HCT116 (cell line): ENCODE measurements at regions not wholly inside any gene's neighbourhood (a gene's known extent, or its start where the extent isn't known, plus 50 kb on each side); places are given as distances from the start of the nearest gene placed in this dataset.

Experiments
- ATAC-seq: fragments of 200-7000 bp; cut with Tn5 transposase; 2 replicates; pipeline ENCODE4 v1.9.1; 2020; ENCODE audit warnings: mild to moderate bottlenecking, moderate library complexity
- BruUV-seq: library from RNA; stranded (reverse); fragments of 400-500 nt; replicated peaks from 2 replicates; lab custom pipeline; 2021; lab: Mats Ljungman, UMichigan
- CTCF ChIA-PET: fragments of 300-600 bp; sonication (Branson Sonifier 250); formaldehyde crosslinking; loops from one replicate; lab custom pipeline; 2021; ENCODE audit warnings: antibody characterized with exemption; lab: Charles Lee
- POLR2A ChIA-PET: fragments of 300-600, 350-600 bp; sonication (Branson Sonifier 250); formaldehyde crosslinking; loops from one replicate; lab custom pipeline; 2021; ENCODE audit warnings: antibody characterized with exemption; lab: Charles Lee
- RAD21 ChIA-PET, 2 experiments: fragments of 300-600 bp; sonication (Branson Sonifier 250); formaldehyde crosslinking; loops; one replicate each; lab custom pipeline; 2023; ENCODE audit warnings: low total read pairs in 2 of 2; ENCODE audit not compliant: uncharacterized antibody in 2 of 2, unreplicated experiment in 2 of 2, low non-redundant PET in 1 of 2; lab: Charles Lee
- DNase-seq: peaks from one replicate; pipeline ENCODE4 v3.0.0-alpha.2; 2010; ENCODE audit warnings: low read depth, low spot score
- H2AFZ ChIP-seq: fragments of 200-600 bp; shearing (Covaris generic), sonication (generic); 2 replicates; pipeline ENCODE4 v1.6.1; 2017; ENCODE audit warnings: low read depth, mixed run types, mixed read lengths, antibody characterized with exemption, low read length; ENCODE audit not compliant: poor library complexity, severe bottlenecking
- H3K27ac ChIP-seq: 2 replicates; pipeline ENCODE4 v1.5.1; 2012; ENCODE audit warnings: low read depth, low read length
- H3K27me3 ChIP-seq: fragments of 200-600 bp; sonication (generic); 2 replicates; pipeline ENCODE4 v1.6.1; 2016; ENCODE audit warnings: mixed run types, low read length, mixed read lengths; ENCODE audit not compliant: insufficient read depth
- H3K36me3 ChIP-seq, 2 experiments: fragments of 200-500 bp in 1 of 2; fragments of 200-600 bp in 1 of 2; sonication (Bioruptor generic) in 1 of 2; sonication (generic) in 1 of 2; 2 replicates each; pipeline versions ENCODE4 v1.5.1 to v1.6.1; 2014 to 2016; ENCODE audit warnings: low read length in 2 of 2, inconsistent platforms in 1 of 2, mixed read lengths in 1 of 2, mixed run types in 1 of 2; ENCODE audit not compliant: insufficient read depth in 2 of 2, control insufficient read depth in 1 of 2
- H3K4me1 ChIP-seq, 2 experiments: fragments of 200-600 bp in 1 of 2; sonication (generic) in 1 of 2; 2 replicates each; pipeline versions ENCODE4 v1.5.1 to v1.6.1; 2012 to 2017; ENCODE audit warnings: low read length in 2 of 2, inconsistent platforms in 1 of 2, mild to moderate bottlenecking in 1 of 2, mixed read lengths in 1 of 2, mixed run types in 1 of 2, moderate library complexity in 1 of 2; ENCODE audit not compliant: insufficient read depth in 2 of 2, control insufficient read depth in 1 of 2
- H3K4me2 ChIP-seq: fragments of 200-600 bp; sonication (generic); 2 replicates; pipeline ENCODE4 v1.6.1; 2017; ENCODE audit warnings: mixed run types, low read length, mixed read lengths
- H3K4me3 ChIP-seq, 2 experiments: fragments of 200-600 bp in 1 of 2; sonication (generic) in 1 of 2; replicated peaks in 1 of 2; 2 replicates each; pipeline ENCODE4 v1.5.1; 2011 to 2016; ENCODE audit warnings: low read length in 2 of 2, control low read depth in 1 of 2, low read depth in 1 of 2, mild to moderate bottlenecking in 1 of 2, mixed read lengths in 1 of 2, mixed run types in 1 of 2
- H3K79me2 ChIP-seq: fragments of 200-600 bp; sonication (generic); 2 replicates; pipeline ENCODE4 v1.6.1; 2017; ENCODE audit warnings: mild to moderate bottlenecking, mixed run types, low read length, moderate library complexity, mixed read lengths; ENCODE audit not compliant: insufficient read depth
- H3K9ac ChIP-seq: fragments of 200-600 bp; sonication (generic); 2 replicates; pipeline ENCODE4 v1.6.1; 2016; ENCODE audit warnings: low read length, mixed read lengths
- H3K9me2 ChIP-seq: fragments of 200-600 bp; sonication (generic), shearing (Covaris generic); 2 replicates; pipeline ENCODE4 v1.6.1; 2017; ENCODE audit warnings: mixed run types, mild to moderate bottlenecking, moderate library complexity; ENCODE audit not compliant: insufficient read depth
- H3K9me3 ChIP-seq, 2 experiments: fragments of 200-500 bp in 1 of 2; fragments of 200-600 bp in 1 of 2; sonication (Bioruptor generic) in 1 of 2; sonication (generic) in 1 of 2; 2 replicates each; pipeline ENCODE4 v1.6.1; 2014 to 2017; ENCODE audit warnings: low read length in 2 of 2, mixed read lengths in 2 of 2, inconsistent platforms in 1 of 2, low read depth in 1 of 2, mild to moderate bottlenecking in 1 of 2, mixed run types in 1 of 2, moderate library complexity in 1 of 2; ENCODE audit not compliant: control insufficient read depth in 1 of 2, insufficient read depth in 1 of 2
- H4K20me1 ChIP-seq: fragments of 200-600 bp; sonication (generic), shearing (Covaris generic); 2 replicates; pipeline ENCODE4 v1.6.1; 2017; ENCODE audit warnings: mixed run types, mild to moderate bottlenecking, moderate library complexity; ENCODE audit not compliant: insufficient read depth
- CBX3 ChIP-seq: IDR thresholded peaks from 2 replicates; pipeline ENCODE4 v1.6.1; 2012; ENCODE audit warnings: low read depth
- CEBPB ChIP-seq: IDR thresholded peaks from 2 replicates; pipeline ENCODE4 v1.6.1; 2012; ENCODE audit warnings: low read depth
- CTCF ChIP-seq, 3 experiments: fragments of 200-600 bp in 1 of 3; sonication (generic) in 1 of 3; IDR thresholded peaks in 2 of 3; conservative IDR thresholded peaks in 1 of 3; 2 replicates each; pipeline ENCODE4 v1.5.1; 2012 to 2017; ENCODE audit warnings: low read depth in 2 of 3, low read length in 2 of 3, antibody characterized with exemption in 1 of 3, borderline replicate concordance in 1 of 3, control low read depth in 1 of 3, mild to moderate bottlenecking in 1 of 3, mixed read lengths in 1 of 3, mixed run types in 1 of 3, moderate library complexity in 1 of 3; ENCODE audit not compliant: insufficient read depth in 1 of 3
- ELF1 ChIP-seq: IDR thresholded peaks from 2 replicates; pipeline ENCODE4 v1.6.1; 2012; ENCODE audit warnings: low read depth, borderline replicate concordance
- EZH2 ChIP-seq: fragments of 200-600 bp; sonication (generic); IDR thresholded peaks from 2 replicates; pipeline ENCODE4 v1.6.1; 2017; ENCODE audit warnings: antibody characterized with exemption, mixed run types
- EZH2phosphoT487 ChIP-seq: fragments of 200-600 bp; IDR thresholded peaks from 2 replicates; pipeline ENCODE4 v1.6.1; 2018; ENCODE audit warnings: antibody characterized with exemption, borderline replicate concordance
- FOSL1 ChIP-seq: IDR thresholded peaks from 2 replicates; pipeline ENCODE4 v1.6.1; 2012; ENCODE audit warnings: low read depth
- JUND ChIP-seq: IDR thresholded peaks from 2 replicates; pipeline ENCODE4 v1.6.1; 2012
- MAX ChIP-seq: IDR thresholded peaks from 2 replicates; pipeline ENCODE4 v1.6.1; 2012
- POLR2AphosphoS5 ChIP-seq: IDR thresholded peaks from 2 replicates; pipeline ENCODE4 v1.6.1; 2011; ENCODE audit warnings: mild to moderate bottlenecking, low read depth, low read length, moderate library complexity
- RAD21 ChIP-seq: IDR thresholded peaks from 2 replicates; pipeline ENCODE4 v1.6.1; 2012; ENCODE audit warnings: low read depth, mild to moderate bottlenecking
- REST ChIP-seq: IDR thresholded peaks from 2 replicates; pipeline ENCODE4 v1.6.1; 2012; ENCODE audit warnings: low read depth
- SIN3A ChIP-seq: IDR thresholded peaks from 2 replicates; pipeline ENCODE4 v1.6.1; 2012; ENCODE audit warnings: low read depth
- SRF ChIP-seq: IDR thresholded peaks from 2 replicates; pipeline ENCODE4 v1.6.1; 2012; ENCODE audit warnings: low read depth
- ZBTB33 ChIP-seq: IDR thresholded peaks from 2 replicates; pipeline ENCODE4 v1.6.1; 2011; ENCODE audit warnings: mild to moderate bottlenecking, low read length, moderate library complexity; ENCODE audit not compliant: insufficient replicate concordance; ENCODE audit errors: extremely low read depth
- ZFX ChIP-seq: fragments of 450-650 bp; IDR thresholded peaks from 2 replicates; pipeline ENCODE4 v1.6.1; 2017
- intact Hi-C: fragments of 100-400 bp; cut with micrococcal nuclease; formaldehyde crosslinking; loops from 2 replicates; pipeline ENCODE4 v1.10.0; 2022

- TF ChIP-seq POLR2AphosphoS5 (no peak), CEBPB (no peak), ZFX (no peak), CBX3 (no peak), REST (no peak), EZH2phosphoT487 (no peak), JUND (no peak)
These were observed 64.4 kb upstream of the PLPP4 start (continued) for GRCh38 chr10:120392671-120393079.

- H3K9me3 ChIP-seq, result no peaks in the 10 kb centered on the region
- ChIA-PET POLR2A (no interaction called here), RAD21 (no interaction called here), CTCF (no interaction called here)
- no peaks in the 10 kb centered on the region for H3K36me3 ChIP-seq
- peaks cover 14% of the 10 kb centered on the region; the same call in 1 of the 2 replicates for H3K27me3 ChIP-seq
- peaks cover 0 to 6% of the 10 kb centered on the region in 2 experiments; a peak in 1 of 4 replicates for H3K4me1 ChIP-seq
- no TSS peak for BruUV-seq
- no peak overlapping the region for H3K9ac ChIP-seq
- H3K4me2 ChIP-seq, result no peak overlapping the region
- intact Hi-C loops, result no loop called here
- no peaks in the 10 kb centered on the region for H3K79me2 ChIP-seq
- no peak overlapping the region for H3K4me3 ChIP-seq
- no peaks in the 10 kb centered on the region for H3K9me2 ChIP-seq
- no peak for DNase-seq
- ATAC-seq, result peak; percentile 40; the same call in 1 of the 2 replicates
- no peaks in the 10 kb centered on the region for H4K20me1 ChIP-seq
- no peak overlapping the region for H2AFZ ChIP-seq
- H3K27ac ChIP-seq, result no peak overlapping the region
- TF ChIP-seq CTCF (IDR thresholded peaks at IDR 0.05 in 2 of 3, conservative IDR thresholded peaks at IDR 0.05 in 1 of 3; ENCODE audit: borderline replicate concordance in 1 of 3, insufficient read depth in 1 of 3, low read depth in 2 of 3, low read length in 2 of 3) (no peak), SRF (no peak), MAX (no peak), EZH2 (no peak), POLR2AphosphoS5 (no peak), ZBTB33 (no peak), FOSL1 (no peak), CEBPB (no peak), ELF1 (no peak), SIN3A (no peak), RAD21 (no peak)
These were observed 62.6 kb upstream of the PLPP4 start for GRCh38 chr10:120394446-120394845.
